K562 (cell line): ENCODE measurements at regions not wholly inside any gene's neighbourhood (a gene's known extent, or its start where the extent isn't known, plus 50 kb on each side); places are given as distances from the start of the nearest gene placed in this dataset.

Experiments used
- ATAC-seq: fragments of 200-7000 bp; cut with Tn5 transposase; 3 replicates; pipeline ENCODE4 v1.9.1; 2020; ENCODE audit warnings: moderate library complexity
- BruUV-seq: library from RNA; stranded (reverse); fragments of 400-500 nt; replicated peaks from 2 replicates; lab custom pipeline; 2021; lab: Mats Ljungman, UMichigan
- CTCF ChIA-PET: fragments of 300-600 bp; formaldehyde crosslinking; extraction: SDS; loops from one replicate; lab custom pipeline; 2021; ENCODE audit warnings: low intra/inter-chr PET ratio; lab: Yijun Ruan, JAX
- POLR2A ChIA-PET: fragments of 300-600, 350-650 bp; sonication (Branson Sonifier 250); formaldehyde crosslinking; extraction: SDS; loops from one replicate; lab custom pipeline; 2021; ENCODE audit warnings: antibody characterized with exemption, inconsistent platforms; lab: Yijun Ruan, JAX
- DNase-seq, 4 experiments: peaks; one replicate each; pipeline versions ENCODE4 v3.0.0 to v3.0.0-alpha.2; 2011 to 2018; ENCODE audit warnings: low spot score in 3 of 4, mixed read lengths in 3 of 4; ENCODE audit errors: extremely low read depth in 1 of 4
- FAIRE-seq: peaks from 2 replicates; lab custom pipeline; 2011; peaks lifted over from hg19 to GRCh38; lab: Jason Lieb, UNC
- H2AFZ ChIP-seq: 2 replicates; pipeline ENCODE4 v1.6.0; 2011; ENCODE audit warnings: low read depth, low read length, control low read depth, inconsistent platforms
- H3K27ac ChIP-seq: fragments of 200-600 bp; 3 replicates; pipeline ENCODE4 v1.8.0; 2011; ENCODE audit warnings: low read depth, mild to moderate bottlenecking, control low read depth, inconsistent platforms, low read length, moderate library complexity, mixed read lengths; ENCODE audit errors: extremely low read depth
- H3K27me3 ChIP-seq, 2 experiments: fragments of 300-600 bp in 1 of 2; 2 replicates in 1 of 2; 3 replicates in 1 of 2; pipeline versions ENCODE4 v1.6.0 to v1.8.0; 2011; ENCODE audit warnings: inconsistent platforms in 2 of 2, low read length in 2 of 2, mild to moderate bottlenecking in 1 of 2, mixed read lengths in 1 of 2, moderate library complexity in 1 of 2; ENCODE audit not compliant: control insufficient read depth in 2 of 2, insufficient read depth in 2 of 2
- H3K36me3 ChIP-seq: fragments of 300-600 bp; 3 replicates; pipeline ENCODE4 v1.8.0; 2011; ENCODE audit warnings: mild to moderate bottlenecking, low read length, inconsistent platforms; ENCODE audit not compliant: control insufficient read depth, insufficient read depth
- H3K4me1 ChIP-seq, 2 experiments: fragments of 200-600 bp in 1 of 2; replicated peaks in 1 of 2; 2 replicates in 1 of 2; 3 replicates in 1 of 2; pipeline versions ENCODE4 v1.5.1 to v1.8.0; 2011; ENCODE audit warnings: inconsistent platforms in 2 of 2, low read length in 2 of 2, mild to moderate bottlenecking in 1 of 2, mixed read lengths in 1 of 2, moderate library complexity in 1 of 2; ENCODE audit not compliant: control insufficient read depth in 2 of 2, insufficient read depth in 2 of 2
- H3K4me2 ChIP-seq: 2 replicates; pipeline ENCODE4 v1.6.1; 2011; ENCODE audit warnings: low read length, control low read depth, inconsistent platforms, mixed read lengths; ENCODE audit not compliant: insufficient read depth
- H3K4me3 ChIP-seq: fragments of 200-600 bp; sonication (generic), shearing (Covaris generic); 2 replicates; pipeline ENCODE4 v1.5.1; 2016; ENCODE audit warnings: control low read depth, inconsistent platforms
- H3K79me2 ChIP-seq: fragments of 200-600 bp; 3 replicates; pipeline ENCODE4 v1.8.0; 2011; ENCODE audit warnings: low read length, inconsistent platforms; ENCODE audit not compliant: control insufficient read depth, insufficient read depth
- H3K9ac ChIP-seq, 2 experiments: 2 replicates each; pipeline versions ENCODE4 v1.6.0 to v1.6.1; 2011; ENCODE audit warnings: low read depth in 2 of 2, low read length in 2 of 2, control low read depth in 1 of 2, inconsistent platforms in 1 of 2, mild to moderate bottlenecking in 1 of 2, mixed read lengths in 1 of 2; ENCODE audit not compliant: insufficient read depth in 1 of 2
- H3K9me1 ChIP-seq: one replicate; pipeline ENCODE4 v1.6.0; 2011; ENCODE audit warnings: inconsistent platforms, mild to moderate bottlenecking, low read length, moderate library complexity; ENCODE audit not compliant: control insufficient read depth, insufficient read depth
- H3K9me3 ChIP-seq: replicated peaks from 2 replicates; pipeline ENCODE4 v1.5.1; 2011; ENCODE audit warnings: low read depth, low read length, inconsistent platforms; ENCODE audit not compliant: control insufficient read depth, insufficient read depth
- H4K20me1 ChIP-seq: replicated peaks from 2 replicates; pipeline ENCODE4 v1.6.1; 2011; ENCODE audit warnings: low read length, inconsistent platforms, mixed read lengths; ENCODE audit not compliant: control insufficient read depth, insufficient read depth
- BDP1 ChIP-seq: IDR thresholded peaks from 3 replicates; pipeline ENCODE4 v1.6.1; 2011; ENCODE audit not compliant: insufficient read length, insufficient read depth
- DPF2 ChIP-seq: fragments of 450-650 bp; IDR thresholded peaks from 2 replicates; pipeline ENCODE4 v1.6.1; 2016
- FOXA1 ChIP-seq: fragments of 450-650 bp; IDR thresholded peaks from 2 replicates; pipeline ENCODE4 v1.6.1; 2016; ENCODE audit warnings: mild to moderate bottlenecking, borderline replicate concordance
- HEY1 ChIP-seq: fragments of 250-450 bp; sonication (Bioruptor Pico); IDR thresholded peaks from 2 replicates; pipeline ENCODE4 v1.5.0; 2020; ENCODE audit warnings: mild to moderate bottlenecking, moderate library complexity, borderline replicate concordance
- KLF6 ChIP-seq: fragments of 250-450 bp; sonication (Bioruptor Pico); IDR thresholded peaks from 2 replicates; pipeline ENCODE4 v1.4.0; 2020; ENCODE audit warnings: mild to moderate bottlenecking, moderate library complexity, borderline replicate concordance
- MTA3 ChIP-seq: fragments of 450-650 bp; formaldehyde crosslinking; IDR thresholded peaks from 2 replicates; pipeline ENCODE4 v1.6.1; 2017; ENCODE audit warnings: mild to moderate bottlenecking, borderline replicate concordance
- NONO ChIP-seq, 2 experiments: fragments of 200-400 bp in 1 of 2; fragments of 450-650 bp in 1 of 2; formaldehyde crosslinking in 1 of 2; IDR thresholded peaks; 2 replicates each; pipeline ENCODE4 v1.6.1; 2017; ENCODE audit warnings: low read depth in 2 of 2, mild to moderate bottlenecking in 2 of 2, moderate library complexity in 2 of 2, low read length in 1 of 2
- NR0B1 ChIP-seq: fragments of 450-650 bp; IDR thresholded peaks from one replicate; pipeline ENCODE4 v1.6.1; 2018; ENCODE audit warnings: mild to moderate bottlenecking, moderate library complexity; ENCODE audit not compliant: partially characterized antibody
- RBBP5 ChIP-seq: fragments of 200-600 bp; sonication (generic); IDR thresholded peaks from 2 replicates; pipeline ENCODE4 v1.6.1; 2012; ENCODE audit warnings: borderline replicate concordance, mild to moderate bottlenecking, low read length, control low read depth, inconsistent platforms; ENCODE audit not compliant: insufficient read depth, poor library complexity, severe bottlenecking
- RBM17 ChIP-seq: fragments of 200-400 bp; formaldehyde crosslinking; IDR thresholded peaks from 2 replicates; pipeline ENCODE4 v1.6.1; 2017; ENCODE audit warnings: low read depth, mild to moderate bottlenecking, low read length, borderline replicate concordance
- STAT5B ChIP-seq: fragments of 250-450 bp; sonication (Bioruptor Pico); IDR thresholded peaks from 2 replicates; pipeline ENCODE4 v1.8.0; 2021; ENCODE audit warnings: mild to moderate bottlenecking, inconsistent platforms
- ZNF124 ChIP-seq: sonication (generic); formaldehyde crosslinking; IDR thresholded peaks from 2 replicates; pipeline ENCODE4 v1.8.1; 2022; ENCODE audit warnings: missing genetic modification reagents
- ZNF316 ChIP-seq: fragments of 450-650 bp; IDR thresholded peaks from 2 replicates; pipeline ENCODE4 v1.6.1; 2016
- ZNF507 ChIP-seq: conservative IDR thresholded peaks from 2 replicates; pipeline ENCODE4 v1.6.1; 2017; ENCODE audit warnings: missing genetic modification characterization, missing compliant biosample characterization
- ZNF639 ChIP-seq, 2 experiments: fragments of 200-800 bp in 1 of 2; sonication (Bioruptor generic) in 1 of 2; sonication (generic) in 1 of 2; formaldehyde crosslinking in 1 of 2; IDR thresholded peaks in 1 of 2; conservative IDR thresholded peaks in 1 of 2; 2 replicates each; pipeline versions ENCODE4 v1.5.0 to v1.6.1; 2016 to 2020; ENCODE audit warnings: missing compliant biosample characterization in 1 of 2, missing genetic modification characterization in 1 of 2, missing genetic modification reagents in 1 of 2
- WGBS: fragments of 100-300 bp; shearing (Covaris generic); methylation state at CpG from one replicate; pipeline ENCODE4 v1.1.6; 2016; ENCODE audit warnings: low coverage, mixed read lengths; ENCODE audit not compliant: insufficient coverage; ENCODE audit errors: missing lambda C conversion rate; 5-methylcytosine and 5-hydroxymethylcytosine counted together
- in situ Hi-C: fragments of 300-500 bp; cut with MboI; formaldehyde crosslinking; loops from 4 replicates; pipeline ENCODE4 v1.15.0; 2018; ENCODE audit warnings: inconsistent platforms, mixed read lengths
- intact Hi-C: fragments of 100-400 bp; cut with micrococcal nuclease; formaldehyde crosslinking; loops from 2 replicates; pipeline ENCODE4 v1.14.2; 2022

DNA sequence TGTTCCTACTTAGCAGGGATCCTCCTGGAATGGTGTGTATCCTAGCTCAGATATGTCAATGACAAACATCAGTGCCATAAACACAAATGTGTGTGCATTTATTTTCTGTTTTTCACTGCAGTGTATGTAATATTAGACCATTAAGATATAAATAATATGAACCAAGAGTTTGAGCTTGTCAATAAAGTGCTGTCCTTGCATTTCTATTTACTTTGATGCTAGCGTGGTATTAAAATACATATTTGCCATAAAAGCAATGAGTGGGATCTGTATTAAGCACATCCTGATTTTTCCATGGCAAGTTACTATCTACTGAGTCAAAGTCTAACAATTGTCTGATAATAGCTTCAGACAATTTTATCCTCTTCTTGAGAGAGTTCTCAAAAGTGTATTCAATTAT is 157.6 kb downstream of the DIRAS2 start:
- ChIA-PET POLR2A (interaction anchor here (0.7 kb wide), 1 partner anchor 1246 kb away, joined by 3 read pairs; no protein-coding TSS in a partner anchor), CTCF (no interaction called here)
- TF ChIP-seq NR0B1 (no peak), ZNF316 (peak; percentile 18; the same call in 1 of the 2 replicates), ZNF507 (tag) (no peak), NONO (IDR thresholded peaks at IDR 0.05; ENCODE audit: low read depth in 2 of 2, low read length in 1 of 2) (no peak)
- BruUV-seq: no TSS peak
- H3K9me1 ChIP-seq: no peaks in the 10 kb centered on the region
- H3K4me2 ChIP-seq: no peak overlapping the region
- H3K79me2 ChIP-seq: no peaks in the 10 kb centered on the region
- H3K4me3 ChIP-seq: no peak overlapping the region
- H3K9ac ChIP-seq: no peak overlapping the region
- H3K36me3 ChIP-seq: no peaks in the 10 kb centered on the region
- H2AFZ ChIP-seq: no peak overlapping the region
- in situ Hi-C loops: no loop called here
- intact Hi-C loops: no loop called here
- H3K9me3 ChIP-seq: no peaks in the 10 kb centered on the region
- ATAC-seq: no peak
- no peaks in the 10 kb centered on the region; a peak in 1 of 5 replicates for H3K27me3 ChIP-seq
- no peak overlapping the region for H3K27ac ChIP-seq
- no peaks in the 10 kb centered on the region for H4K20me1 ChIP-seq
- FAIRE-seq: no peak
- DNase-seq: no peak
- no peaks in the 10 kb centered on the region for H3K4me1 ChIP-seq
- 0% methylated on average over 1 of the region's 1 CpG for WGBS

DNA sequence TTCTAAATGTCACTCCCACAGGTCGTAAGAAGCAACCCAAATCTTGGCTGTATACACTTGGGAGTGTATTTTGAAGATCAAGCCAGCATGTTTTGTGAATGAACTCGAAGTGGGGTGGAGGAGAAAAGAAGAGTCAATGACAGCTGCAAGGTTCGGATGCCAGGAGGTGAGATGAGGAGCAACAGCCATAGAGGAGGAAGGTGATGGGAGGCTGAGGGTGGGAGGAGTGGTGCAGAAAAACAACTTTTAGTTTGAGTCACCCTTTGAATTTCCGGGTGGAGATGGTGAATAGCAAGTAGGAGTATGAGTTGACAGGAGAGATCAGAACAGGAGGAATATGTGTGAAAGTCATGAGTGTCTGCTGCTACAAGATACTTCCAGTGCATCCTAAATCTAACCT is 153.6 kb downstream of the DIRAS2 start:
- ChIA-PET POLR2A (no interaction called here), CTCF (no interaction called here)
- no peaks in the 10 kb centered on the region; a peak in 1 of 5 replicates for H3K27me3 ChIP-seq
- no peak overlapping the region for H3K4me3 ChIP-seq
- in situ Hi-C loops (no loop called here), intact Hi-C loops (no loop called here)
- H4K20me1 ChIP-seq: no peaks in the 10 kb centered on the region
- H3K79me2 ChIP-seq: no peaks in the 10 kb centered on the region
- 0% methylated on average over 3 of the region's 4 CpGs for WGBS
- BruUV-seq: no TSS peak
- DNase-seq (no peak), FAIRE-seq (no peak), ATAC-seq (no peak)
- no peaks in the 10 kb centered on the region for H3K36me3 ChIP-seq
- no peak overlapping the region for H3K4me2 ChIP-seq
- no peaks in the 10 kb centered on the region for H3K9me3 ChIP-seq
- H2AFZ ChIP-seq: no peak overlapping the region
- H3K4me1 ChIP-seq: no peaks in the 10 kb centered on the region
- no peak overlapping the region for H3K9ac ChIP-seq
- TF ChIP-seq STAT5B (CRISPR knock-in tag) (no peak), RBM17 (no peak), HEY1 (CRISPR knock-in tag) (no peak), ZNF639 (CRISPR knock-in tag; conservative IDR thresholded peaks at IDR 0.05 in 1 of 2, IDR thresholded peaks at IDR 0.05 in 1 of 2) (no peak), DPF2 (no peak), ZNF124 (CRISPR knock-in tag) (no peak), KLF6 (CRISPR knock-in tag) (no peak), BDP1 (no peak), MTA3 (no peak), FOXA1 (no peak), RBBP5 (no peak)
- no peak overlapping the region for H3K27ac ChIP-seq
- H3K9me1 ChIP-seq: no peaks in the 10 kb centered on the region
